Smooth muscle cell (in vitro differentiated cells): ENCODE measurements at regions not wholly inside any gene's neighbourhood (a gene's known extent, or its start where the extent isn't known, plus 50 kb on each side); places are given as distances from the start of the nearest gene placed in this dataset.

Source experiments
- DNase-seq: peaks from one replicate; lab custom pipeline; 2025; ENCODE audit not compliant: unreplicated experiment; lab: John Stamatoyannopoulos, UW
- H2AFZ ChIP-seq: fragments of 200-600 bp; sonication (generic); 2 replicates; pipeline ENCODE4 v1.6.0; 2016; ENCODE audit warnings: antibody characterized with exemption, low read depth, mild to moderate bottlenecking
- H3F3A ChIP-seq: fragments of 200-600 bp; sonication (generic); 2 replicates; pipeline ENCODE4 v1.6.0; 2017; ENCODE audit warnings: antibody characterized with exemption, low read depth
- H3K27ac ChIP-seq: fragments of 200-600 bp; sonication (generic); 2 replicates; pipeline ENCODE4 v1.5.1; 2016; ENCODE audit warnings: low read depth, mild to moderate bottlenecking
- H3K27me3 ChIP-seq: fragments of 200-600 bp; sonication (generic); 2 replicates; pipeline ENCODE4 v1.6.1; 2016; ENCODE audit warnings: low read depth, mild to moderate bottlenecking
- H3K36me3 ChIP-seq: fragments of 200-600 bp; sonication (generic); 2 replicates; pipeline ENCODE4 v1.5.1; 2016; ENCODE audit warnings: low read depth
- H3K4me1 ChIP-seq: fragments of 200-600 bp; sonication (generic); 2 replicates; pipeline ENCODE4 v1.5.1; 2016; ENCODE audit warnings: low read depth
- H3K4me2 ChIP-seq: fragments of 200-600 bp; sonication (generic); 2 replicates; pipeline ENCODE4 v1.6.0; 2016; ENCODE audit warnings: mild to moderate bottlenecking
- H3K4me3 ChIP-seq: fragments of 200-600 bp; sonication (generic); 2 replicates; pipeline ENCODE4 v1.5.1; 2016; ENCODE audit warnings: mild to moderate bottlenecking
- H3K79me2 ChIP-seq: fragments of 200-600 bp; sonication (generic); 2 replicates; pipeline ENCODE4 v1.6.0; 2016; ENCODE audit warnings: low read depth, mild to moderate bottlenecking
- H3K9ac ChIP-seq: fragments of 200-600 bp; sonication (generic); 2 replicates; pipeline ENCODE4 v1.6.0; 2016; ENCODE audit warnings: low read depth
- H3K9me3 ChIP-seq: fragments of 200-600 bp; sonication (generic); replicated peaks from 2 replicates; pipeline ENCODE4 v1.5.1; 2016; ENCODE audit warnings: low read depth
- H4K20me1 ChIP-seq: fragments of 200-600 bp; sonication (generic); 2 replicates; pipeline ENCODE4 v1.6.0; 2016; ENCODE audit warnings: low read depth
- WGBS: methylation state at CpG from one replicate; pipeline ENCODE4 v1.1.7; 2016; ENCODE audit warnings: low lambda C conversion rate; 5-methylcytosine and 5-hydroxymethylcytosine counted together
- TF ChIP-seq, protein P1 (sequence below): fragments of 200-600 bp; sonication (generic); IDR thresholded peaks from 2 replicates; pipeline ENCODE4 v1.5.1; 2017; ENCODE audit warnings: borderline replicate concordance, mild to moderate bottlenecking, antibody characterized with exemption; ENCODE audit not compliant: insufficient read depth, poor library complexity, severe bottlenecking

DNA sequence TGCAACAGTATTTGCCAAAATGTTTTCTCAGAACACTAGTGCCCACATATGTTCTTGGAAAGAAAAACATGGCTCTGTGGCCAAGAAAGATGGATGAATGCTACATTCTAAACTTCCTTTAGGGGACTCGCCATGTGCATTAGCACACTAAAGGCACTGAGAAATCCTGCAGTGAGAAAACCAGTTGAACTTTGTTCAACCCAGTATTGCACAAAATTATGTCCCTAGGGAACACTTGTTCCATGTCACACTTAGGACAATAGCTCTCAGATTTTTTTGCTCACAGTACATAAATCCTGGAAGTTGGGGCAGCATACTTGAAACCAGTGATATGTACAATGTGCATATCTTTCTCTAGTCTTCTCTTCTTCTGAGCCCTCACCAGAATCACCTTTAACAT, 96.6 kb downstream of the ADRB2 start:
- TF ChIP-seq, protein P1, sequence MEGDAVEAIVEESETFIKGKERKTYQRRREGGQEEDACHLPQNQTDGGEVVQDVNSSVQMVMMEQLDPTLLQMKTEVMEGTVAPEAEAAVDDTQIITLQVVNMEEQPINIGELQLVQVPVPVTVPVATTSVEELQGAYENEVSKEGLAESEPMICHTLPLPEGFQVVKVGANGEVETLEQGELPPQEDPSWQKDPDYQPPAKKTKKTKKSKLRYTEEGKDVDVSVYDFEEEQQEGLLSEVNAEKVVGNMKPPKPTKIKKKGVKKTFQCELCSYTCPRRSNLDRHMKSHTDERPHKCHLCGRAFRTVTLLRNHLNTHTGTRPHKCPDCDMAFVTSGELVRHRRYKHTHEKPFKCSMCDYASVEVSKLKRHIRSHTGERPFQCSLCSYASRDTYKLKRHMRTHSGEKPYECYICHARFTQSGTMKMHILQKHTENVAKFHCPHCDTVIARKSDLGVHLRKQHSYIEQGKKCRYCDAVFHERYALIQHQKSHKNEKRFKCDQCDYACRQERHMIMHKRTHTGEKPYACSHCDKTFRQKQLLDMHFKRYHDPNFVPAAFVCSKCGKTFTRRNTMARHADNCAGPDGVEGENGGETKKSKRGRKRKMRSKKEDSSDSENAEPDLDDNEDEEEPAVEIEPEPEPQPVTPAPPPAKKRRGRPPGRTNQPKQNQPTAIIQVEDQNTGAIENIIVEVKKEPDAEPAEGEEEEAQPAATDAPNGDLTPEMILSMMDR = no peak
- no peak overlapping the region for H3K4me2 ChIP-seq
- 90% methylated on average over 1 of the region's 1 CpG for WGBS

DNA sequence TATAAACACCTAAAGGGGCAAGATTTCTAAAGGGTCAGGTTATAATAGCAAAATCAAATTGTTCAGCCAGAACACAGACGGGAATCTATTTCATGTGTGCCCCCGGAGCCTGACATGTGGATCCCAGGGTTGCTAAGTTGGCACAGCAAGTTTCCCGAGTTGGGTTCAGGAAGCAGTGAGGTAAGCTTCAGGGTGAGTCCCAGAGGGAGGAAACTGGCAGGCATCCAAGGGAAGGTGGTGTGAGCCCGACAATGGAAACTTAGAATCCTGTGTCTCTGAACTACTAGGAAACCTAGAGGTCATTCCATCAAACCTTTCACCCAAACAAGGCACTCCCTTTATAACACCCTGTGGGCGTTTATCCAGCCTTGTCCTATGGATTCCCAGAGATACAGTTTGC, 98.4 kb downstream of the ADRB2 start:
- 96% methylated on average over 5 of the region's 5 CpGs for WGBS
- Histone ChIP-seq H3F3A (no peaks in the 10 kb centered on the region), H3K4me3 (no peak overlapping the region)

More for the DNA sequence above, 96.6 kb downstream of the ADRB2 start:
- no peaks in the 10 kb centered on the region for H3K27me3 ChIP-seq
- no peaks in the 10 kb centered on the region for H3K4me1 ChIP-seq
- H2AFZ ChIP-seq = no peak overlapping the region
- no peak overlapping the region for H3K4me3 ChIP-seq
- no peak overlapping the region for H3K27ac ChIP-seq
- H3K9ac ChIP-seq = no peak overlapping the region
- no peaks in the 10 kb centered on the region for H3K79me2 ChIP-seq
- no peaks in the 10 kb centered on the region for H3K9me3 ChIP-seq
- H4K20me1 ChIP-seq = no peaks in the 10 kb centered on the region
- DNase-seq = no peak
- H3F3A ChIP-seq = no peaks in the 10 kb centered on the region
- no peaks in the 10 kb centered on the region for H3K36me3 ChIP-seq

DNA sequence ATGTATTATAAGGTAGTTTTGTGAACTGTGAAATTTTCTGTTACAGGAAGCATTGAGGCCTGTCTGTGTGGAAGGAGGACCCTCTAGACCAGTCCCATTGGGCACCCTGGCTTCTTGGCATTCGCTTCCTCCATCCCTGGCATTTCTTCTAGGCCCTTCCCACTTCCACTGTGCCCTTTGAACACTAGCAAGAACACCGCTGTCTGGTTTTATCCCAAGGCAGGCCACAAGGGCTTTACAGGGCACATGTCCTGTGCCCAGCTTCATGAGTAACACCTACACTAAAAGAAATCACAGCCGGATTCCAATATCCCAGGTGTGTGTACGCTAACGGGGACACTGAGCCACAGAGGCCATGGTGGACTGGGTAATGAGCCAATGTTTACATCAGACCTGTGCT, 99.8 kb downstream of the ADRB2 start:
- DNase-seq = no peak
- Histone ChIP-seq H2AFZ (no peak overlapping the region), H3K27me3 (peaks cover 4% of the 10 kb centered on the region), H4K20me1 (no peaks in the 10 kb centered on the region), H3K79me2 (no peaks in the 10 kb centered on the region), H3K9ac (no peak overlapping the region), H3F3A (no peaks in the 10 kb centered on the region), H3K36me3 (no peaks in the 10 kb centered on the region), H3K9me3 (no peaks in the 10 kb centered on the region), H3K4me3 (no peak overlapping the region), H3K27ac (no peak overlapping the region), H3K4me1 (no peaks in the 10 kb centered on the region), H3K4me2 (no peak overlapping the region)
- TF ChIP-seq, protein P1 = no peak
- 95% methylated on average over 5 of the region's 5 CpGs for WGBS

More for the DNA sequence above, 98.4 kb downstream of the ADRB2 start:
- Histone ChIP-seq H3K27ac (no peak overlapping the region), H3K9ac (no peak overlapping the region), H3K4me1 (no peaks in the 10 kb centered on the region), H3K27me3 (no peaks in the 10 kb centered on the region), H2AFZ (no peak overlapping the region), H4K20me1 (no peaks in the 10 kb centered on the region), H3K9me3 (no peaks in the 10 kb centered on the region), H3K4me2 (no peak overlapping the region), H3K36me3 (no peaks in the 10 kb centered on the region), H3K79me2 (no peaks in the 10 kb centered on the region)
- DNase-seq = no peak
- TF ChIP-seq, protein P1 = no peak

DNA sequence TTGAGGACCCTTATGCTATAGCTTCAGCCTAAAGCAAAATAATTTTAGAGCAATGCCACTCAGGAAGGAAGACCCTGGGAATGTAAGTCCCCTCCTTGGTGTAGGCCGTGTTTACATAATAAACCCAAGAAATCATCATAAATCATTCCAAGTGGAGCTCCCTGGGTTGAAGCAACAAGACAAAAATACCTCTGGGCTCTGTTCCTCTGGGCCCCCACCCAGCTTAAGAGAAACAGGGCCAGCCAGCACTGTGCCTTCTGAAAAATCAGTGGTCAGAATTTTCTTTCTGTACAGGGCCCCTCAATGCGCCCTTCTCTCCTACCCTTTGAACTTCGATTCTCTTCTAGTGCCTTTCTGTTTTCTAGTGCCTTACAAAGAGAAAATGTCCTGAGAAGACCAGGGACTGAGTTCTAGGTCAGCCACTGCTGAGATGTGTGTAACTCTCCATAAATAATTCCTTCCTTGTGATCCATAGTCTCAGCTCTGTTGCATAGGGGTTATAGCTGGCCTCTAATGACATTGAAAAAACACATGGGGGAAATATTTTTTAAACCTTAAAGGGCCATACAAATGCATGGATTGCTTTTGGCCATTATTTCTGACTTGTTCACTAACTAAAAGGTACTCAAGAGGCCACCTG, 101.0 kb downstream of the ADRB2 start:
- no peaks in the 10 kb centered on the region for H3F3A ChIP-seq
- no peaks in the 10 kb centered on the region for H3K4me1 ChIP-seq
- no peak overlapping the region for H3K4me2 ChIP-seq
- 89% methylated on average over 3 of the region's 3 CpGs for WGBS
- H4K20me1 ChIP-seq = no peaks in the 10 kb centered on the region
- TF ChIP-seq, protein P1 = no peak
- H3K9me3 ChIP-seq = no peaks in the 10 kb centered on the region
- no peaks in the 10 kb centered on the region for H3K36me3 ChIP-seq
- no peak overlapping the region for H3K4me3 ChIP-seq
- H3K9ac ChIP-seq = no peak overlapping the region
- H3K27ac ChIP-seq = no peak overlapping the region
- no peaks in the 10 kb centered on the region for H3K79me2 ChIP-seq
- no peak for DNase-seq
- H3K27me3 ChIP-seq = peaks cover 4% of the 10 kb centered on the region
- no peak overlapping the region for H2AFZ ChIP-seq
